GM21737 (cell line): ENCODE measurements at regions not wholly inside any gene's neighbourhood (a gene's known extent, or its start where the extent isn't known, plus 50 kb on each side); places are given as distances from the start of the nearest gene placed in this dataset.

Experiments
- ATAC-seq: cut with Tn5 transposase; IDR thresholded peaks from one replicate; pipeline ENCODE4 v1.9.1; 2021; ENCODE audit warnings: mild to moderate bottlenecking, moderate library complexity; ENCODE audit not compliant: unreplicated experiment

- ATAC-seq = no peak
Observed at GRCh38 chr15:61299075-61299763, 70.1 kb upstream of the RORA start.

DNA sequence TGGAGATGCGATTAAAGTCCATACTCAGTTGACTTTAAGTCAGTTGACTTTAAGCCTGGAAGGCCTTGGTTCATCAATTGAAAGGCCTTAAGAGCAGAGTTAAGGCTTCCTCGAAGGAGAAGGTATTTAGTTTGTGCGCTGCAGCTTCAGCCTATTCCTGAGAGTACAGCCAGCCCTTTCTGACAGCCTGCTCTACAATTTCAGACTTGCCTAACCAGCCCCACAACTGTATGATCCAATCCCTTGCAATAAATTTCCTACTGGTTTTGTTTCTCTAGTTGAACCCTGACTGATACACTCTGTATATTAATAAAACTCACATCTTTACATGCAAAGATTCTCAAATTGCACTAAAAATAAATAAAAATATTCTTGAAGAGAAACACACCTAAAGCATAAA lies 66.1 kb upstream of the RORA start:
- ATAC-seq = no peak

GRCh38 chr15:61282661-61283060 lies 53.6 kb upstream of the RORA start:
- ATAC-seq = no peak

DNA sequence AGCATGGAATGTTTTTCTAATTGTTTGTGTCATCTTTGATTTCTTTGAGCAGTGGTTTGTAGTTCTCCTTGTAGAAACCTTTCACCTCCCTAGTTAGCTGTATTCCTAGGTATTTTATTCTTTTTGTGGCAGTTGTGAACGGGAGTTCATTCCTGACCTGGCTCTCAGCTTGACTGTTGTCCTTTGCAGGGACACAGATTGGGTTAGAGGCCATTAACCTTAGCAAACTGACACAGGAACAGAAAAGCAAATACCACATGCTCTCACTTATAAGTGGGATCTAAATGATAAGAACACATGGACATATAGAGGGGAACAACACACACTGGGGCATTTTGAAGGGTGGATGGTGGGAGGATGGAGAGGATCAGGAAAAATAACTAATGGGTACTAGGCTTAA lies 52.2 kb upstream of the RORA start:
- no peak for ATAC-seq
